ENCODE measurements at regions not wholly inside any gene's neighbourhood (a gene's known extent, or its start where the extent isn't known, plus 50 kb on each side); places are given as distances from the start of the nearest gene placed in this dataset.
"Not testable (repeated sequence)": the region's sequence is repeated elsewhere in the genome, so short reads cannot be mapped to it uniquely, and the experiment has no call there.

GRCh38 chr13:82501834-82502233, 1380.4 kb downstream of the SLITRK1 start:
- intact Hi-C loops (cut with DNase I, micrococcal nuclease), result no loop called here
- no peaks in the 10 kb centered on the region for H3K4me1 ChIP-seq (ENCODE audit: low read depth)
- no peak overlapping the region for H3K4me3 ChIP-seq
- no peak for ATAC-seq
- peaks cover 31% of the 10 kb centered on the region for H3K9me3 ChIP-seq
- no peaks in the 10 kb centered on the region for H3K36me3 ChIP-seq (ENCODE audit: low read depth)
- no peak for TF ChIP-seq CTCF (IDR thresholded peaks at IDR 0.05)
- no peak for DNase-seq

GRCh38 chr13:82480415-82480814, 1401.9 kb downstream of the SLITRK1 start:
- H3K4me3 ChIP-seq, result no peak overlapping the region
- H3K4me1 ChIP-seq (ENCODE audit: low read depth), result no peaks in the 10 kb centered on the region
- DNase-seq (no peak), ATAC-seq (no peak)
- TF ChIP-seq CTCF (IDR thresholded peaks at IDR 0.05), result no peak
- no peaks in the 10 kb centered on the region for H3K36me3 ChIP-seq (ENCODE audit: low read depth)
- peaks cover 41% of the 10 kb centered on the region for H3K9me3 ChIP-seq
- intact Hi-C loops (cut with DNase I, micrococcal nuclease), result no loop called here

- DNase-seq, result no peak
- Histone ChIP-seq H3K4me3 (no peak overlapping the region), H3K4me1 (ENCODE audit: low read depth) (no peaks in the 10 kb centered on the region), H3K36me3 (ENCODE audit: low read depth) (no peaks in the 10 kb centered on the region), H3K9me3 (peaks cover 30% of the 10 kb centered on the region)
- no peak for TF ChIP-seq CTCF (IDR thresholded peaks at IDR 0.05)
- intact Hi-C loops (cut with DNase I, micrococcal nuclease), result no loop called here
- no peak for ATAC-seq
Observed at GRCh38 chr13:82477436-82477835, 1404.8 kb downstream of the SLITRK1 start.

GRCh38 chr13:82467626-82468025, 1414.6 kb downstream of the SLITRK1 start:
- no peak overlapping the region for H3K4me3 ChIP-seq
- H3K4me1 ChIP-seq (ENCODE audit: low read depth), result no peaks in the 10 kb centered on the region
- no peak for ATAC-seq
- intact Hi-C loops (cut with DNase I, micrococcal nuclease), result no loop called here
- no peaks in the 10 kb centered on the region for H3K36me3 ChIP-seq (ENCODE audit: low read depth)
- TF ChIP-seq CTCF (IDR thresholded peaks at IDR 0.05), result no peak
- no peak for DNase-seq
- peaks cover 18% of the 10 kb centered on the region for H3K9me3 ChIP-seq

- ATAC-seq; H3K4me3 ChIP-seq; H3K4me1 ChIP-seq (ENCODE audit: low read depth); H3K36me3 ChIP-seq (ENCODE audit: low read depth); intact Hi-C loops (cut with DNase I, micrococcal nuclease); DNase-seq: not testable (repeated sequence)
- peaks cover 50% of the 10 kb centered on the region for H3K9me3 ChIP-seq
Observed at GRCh38 chr13:82459575-82459974, 1422.7 kb downstream of the SLITRK1 start.

- TF ChIP-seq CTCF (IDR thresholded peaks at IDR 0.05), result no peak
- H3K9me3 ChIP-seq, result peaks cover 49% of the 10 kb centered on the region
- H3K36me3 ChIP-seq (ENCODE audit: low read depth), result no peaks in the 10 kb centered on the region
- intact Hi-C loops (cut with DNase I, micrococcal nuclease), result no loop called here
- H3K4me1 ChIP-seq (ENCODE audit: low read depth), result no peaks in the 10 kb centered on the region
- no peak overlapping the region for H3K4me3 ChIP-seq
- no peak for ATAC-seq
- no peak for DNase-seq
Observed at GRCh38 chr13:82458169-82458568, 1424.1 kb downstream of the SLITRK1 start.

GRCh38 chr13:82457548-82457947, 1424.7 kb downstream of the SLITRK1 start:
- DNase-seq; H3K4me1 ChIP-seq (ENCODE audit: low read depth); H3K36me3 ChIP-seq (ENCODE audit: low read depth); ATAC-seq; H3K4me3 ChIP-seq; intact Hi-C loops (cut with DNase I, micrococcal nuclease): not testable (repeated sequence)
- H3K9me3 ChIP-seq, result peaks cover 49% of the 10 kb centered on the region

Data from mucosa of descending colon (tissue), 3 donors.